HEK293 (cell line): ENCODE measurements at regions not wholly inside any gene's neighbourhood (a gene's known extent, or its start where the extent isn't known, plus 50 kb on each side); places are given as distances from the start of the nearest gene placed in this dataset.

Experiments
- CTCF ChIA-PET: fragments of 350-600 bp; formaldehyde crosslinking; extraction: SDS; loops from one replicate; lab custom pipeline; 2021; ENCODE audit warnings: antibody characterized with exemption; lab: Yijun Ruan, JAX
- POLR2A ChIA-PET: fragments of 300-600 bp; formaldehyde crosslinking; extraction: SDS; loops from one replicate; lab custom pipeline; 2020; ENCODE audit warnings: antibody characterized with exemption, inconsistent platforms; lab: Yijun Ruan, JAX
- H3K27ac ChIP-seq: fragments of 200-500 bp; sonication (Bioruptor generic); 2 replicates; pipeline ENCODE4 v1.5.1; 2014; ENCODE audit warnings: low read depth, low read length, control low read depth, inconsistent platforms; ENCODE audit errors: extremely low read depth
- H3K36me3 ChIP-seq, 2 experiments: fragments of 200-500 bp in 1 of 2; sonication (Bioruptor generic) in 1 of 2; 1 replicate in 1 of 2; 2 replicates in 1 of 2; pipeline ENCODE4 v1.5.1; 2014 to 2017; ENCODE audit warnings: inconsistent platforms in 2 of 2, low read length in 2 of 2; ENCODE audit not compliant: control insufficient read depth in 2 of 2, insufficient read depth in 1 of 2
- H3K4me1 ChIP-seq: fragments of 200-500 bp; sonication (Bioruptor generic); 2 replicates; pipeline ENCODE4 v1.5.1; 2014; ENCODE audit warnings: mild to moderate bottlenecking, low read length, inconsistent platforms; ENCODE audit not compliant: control insufficient read depth, insufficient read depth
- H3K4me3 ChIP-seq: 2 replicates; pipeline ENCODE4 v1.5.1; 2011; ENCODE audit warnings: low read depth, mild to moderate bottlenecking, control low read depth, low read length, moderate library complexity
- H3K9me3 ChIP-seq: fragments of 200-500 bp; sonication (Bioruptor generic); 2 replicates; pipeline ENCODE4 v1.5.1; 2014; ENCODE audit warnings: low read depth, low read length, inconsistent platforms; ENCODE audit not compliant: control insufficient read depth, insufficient read depth
- ZNF157 ChIP-seq: fragments of 450-650 bp; formaldehyde crosslinking; IDR thresholded peaks from 2 replicates; pipeline ENCODE4 v1.5.1; 2016; ENCODE audit warnings: missing biosample characterization, missing genetic modification characterization
- TF ChIP-seq, protein P1 (sequence below): fragments of 450-650 bp; formaldehyde crosslinking; IDR thresholded peaks from 2 replicates; pipeline ENCODE4 v1.5.1; 2016; ENCODE audit warnings: missing biosample characterization, missing genetic modification characterization

DNA sequence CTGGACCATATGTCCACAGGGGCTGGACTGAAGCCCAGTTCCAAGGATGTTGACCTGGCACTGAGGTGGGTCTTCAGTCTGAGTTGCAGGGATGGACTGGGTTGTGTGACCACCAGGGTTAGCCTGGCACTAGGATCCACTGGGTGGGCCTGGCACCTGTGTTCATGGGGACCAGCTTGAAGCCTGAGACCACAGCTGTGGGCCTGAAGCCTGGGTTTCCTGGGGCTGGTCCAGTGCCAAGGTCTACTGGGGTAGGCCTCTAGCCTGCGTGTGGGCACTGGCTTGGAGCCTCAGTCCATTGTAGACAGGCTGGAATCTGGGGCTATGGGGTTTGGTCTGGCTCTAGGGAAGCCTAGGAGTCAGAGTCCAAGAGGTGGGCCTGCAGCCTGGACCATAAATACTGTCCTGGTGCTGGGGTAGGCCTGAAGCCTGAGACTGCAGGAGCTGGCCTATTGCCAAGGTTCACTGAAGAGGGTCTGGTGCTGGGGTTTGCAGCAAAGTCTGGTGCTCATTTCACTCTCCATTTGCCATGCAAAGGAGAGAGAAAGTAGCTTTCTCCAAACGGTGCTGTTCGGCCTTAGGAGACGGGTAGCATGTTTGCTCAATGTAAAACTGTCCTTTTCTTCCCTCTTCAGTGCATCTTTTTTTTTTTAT is 51.2 kb upstream of the TBC1D5 start:
- ChIA-PET POLR2A (no interaction called here), CTCF (interaction anchor here (1.0 kb wide), 1 partner anchor 48 kb away, joined by 3 read pairs; no protein-coding TSS in a partner anchor)
- TF ChIP-seq, protein P1, sequence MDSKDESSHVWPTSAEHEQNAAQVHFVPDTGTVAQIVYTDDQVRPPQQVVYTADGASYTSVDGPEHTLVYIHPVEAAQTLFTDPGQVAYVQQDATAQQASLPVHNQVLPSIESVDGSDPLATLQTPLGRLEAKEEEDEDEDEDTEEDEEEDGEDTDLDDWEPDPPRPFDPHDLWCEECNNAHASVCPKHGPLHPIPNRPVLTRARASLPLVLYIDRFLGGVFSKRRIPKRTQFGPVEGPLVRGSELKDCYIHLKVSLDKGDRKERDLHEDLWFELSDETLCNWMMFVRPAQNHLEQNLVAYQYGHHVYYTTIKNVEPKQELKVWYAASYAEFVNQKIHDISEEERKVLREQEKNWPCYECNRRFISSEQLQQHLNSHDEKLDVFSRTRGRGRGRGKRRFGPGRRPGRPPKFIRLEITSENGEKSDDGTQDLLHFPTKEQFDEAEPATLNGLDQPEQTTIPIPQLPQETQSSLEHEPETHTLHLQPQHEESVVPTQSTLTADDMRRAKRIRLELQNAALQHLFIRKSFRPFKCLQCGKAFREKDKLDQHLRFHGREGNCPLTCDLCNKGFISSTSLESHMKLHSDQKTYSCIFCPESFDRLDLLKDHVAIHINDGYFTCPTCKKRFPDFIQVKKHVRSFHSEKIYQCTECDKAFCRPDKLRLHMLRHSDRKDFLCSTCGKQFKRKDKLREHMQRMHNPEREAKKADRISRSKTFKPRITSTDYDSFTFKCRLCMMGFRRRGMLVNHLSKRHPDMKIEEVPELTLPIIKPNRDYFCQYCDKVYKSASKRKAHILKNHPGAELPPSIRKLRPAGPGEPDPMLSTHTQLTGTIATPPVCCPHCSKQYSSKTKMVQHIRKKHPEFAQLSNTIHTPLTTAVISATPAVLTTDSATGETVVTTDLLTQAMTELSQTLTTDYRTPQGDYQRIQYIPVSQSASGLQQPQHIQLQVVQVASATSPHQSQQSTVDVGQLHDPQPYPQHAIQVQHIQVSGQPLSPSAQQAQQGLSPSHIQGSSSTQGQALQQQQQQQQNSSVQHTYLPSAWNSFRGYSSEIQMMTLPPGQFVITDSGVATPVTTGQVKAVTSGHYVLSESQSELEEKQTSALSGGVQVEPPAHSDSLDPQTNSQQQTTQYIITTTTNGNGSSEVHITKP (tag by site-specific recombination) = peak; percentile 68
- TF ChIP-seq ZNF157 (tag by site-specific recombination) = no peak
- Histone ChIP-seq H3K4me3 (no peak overlapping the region), H3K36me3 (no peaks in the 10 kb centered on the region), H3K4me1 (no peaks in the 10 kb centered on the region), H3K9me3 (no peaks in the 10 kb centered on the region), H3K27ac (no peak overlapping the region)
